ENCODE measurements at regions not wholly inside any gene's neighbourhood (a gene's known extent, or its start where the extent isn't known, plus 50 kb on each side); places are given as distances from the start of the nearest gene placed in this dataset.

GRCh38 chr4:38469410-38469809, 194.6 kb upstream of the KLF3 start:
- no peak for TF ChIP-seq EP300 (IDR thresholded peaks at IDR 0.05)
- TF ChIP-seq CTCF (IDR thresholded peaks at IDR 0.05), result no peak
- TF ChIP-seq POLR2A (IDR thresholded peaks at IDR 0.05), result no peak
- no peak for TF ChIP-seq POLR2AphosphoS5 (IDR thresholded peaks at IDR 0.05)

Measured in gastroesophageal sphincter (tissue), 3 donors.